HG03442 (cell line): ENCODE measurements at regions not wholly inside any gene's neighbourhood (a gene's known extent, or its start where the extent isn't known, plus 50 kb on each side); places are given as distances from the start of the nearest gene placed in this dataset.

ENCODE experiments used
- ATAC-seq: cut with Tn5 transposase; IDR thresholded peaks from one replicate; pipeline ENCODE4 v1.9.1; 2021; ENCODE audit warnings: mild to moderate bottlenecking, moderate library complexity; ENCODE audit not compliant: unreplicated experiment

DNA sequence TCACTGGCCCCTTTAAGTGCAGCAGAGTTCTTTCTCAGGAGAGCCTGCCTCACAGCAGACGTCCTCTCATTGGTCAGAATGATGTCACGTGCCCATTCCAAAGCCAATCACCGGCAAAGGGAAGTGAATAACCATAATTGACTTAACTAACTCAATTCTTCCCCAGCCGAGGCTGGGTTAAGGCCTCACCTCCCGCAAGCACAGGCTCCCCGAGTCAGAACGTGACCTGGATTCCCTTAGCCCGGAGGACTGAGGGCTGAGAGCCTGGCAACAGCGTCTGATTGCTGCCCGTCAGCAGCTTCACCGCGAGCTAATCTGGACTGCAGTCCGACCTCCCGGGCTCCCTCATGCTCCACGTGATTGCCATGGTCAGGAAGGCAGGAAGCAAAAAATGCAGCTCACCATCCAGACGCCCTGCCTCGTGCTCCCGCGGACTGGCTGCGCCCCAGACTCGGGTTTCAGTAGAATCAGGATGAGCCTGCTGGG, 92.1 kb upstream of the FZD10 start:
- no peak for ATAC-seq

DNA sequence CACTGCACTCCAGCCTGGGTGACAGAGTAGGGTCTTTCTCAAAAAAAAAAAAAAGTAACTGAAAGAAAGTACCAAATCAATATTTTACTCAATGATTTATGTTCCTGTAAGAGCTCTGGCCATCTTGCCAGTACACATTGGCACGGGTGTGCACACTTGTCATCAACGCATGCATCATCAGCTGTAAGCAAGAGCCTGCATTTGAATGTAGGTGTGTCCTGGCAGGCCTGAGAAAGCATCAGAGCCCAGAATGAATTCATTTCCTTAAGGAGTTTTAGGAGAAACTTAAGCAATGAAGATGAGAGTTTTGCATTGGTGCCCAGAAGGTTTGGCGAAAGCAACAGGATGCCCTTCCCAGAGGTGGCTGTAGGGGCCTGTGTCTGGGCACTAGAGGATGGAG, 88.5 kb upstream of the FZD10 start:
- no peak for ATAC-seq

DNA sequence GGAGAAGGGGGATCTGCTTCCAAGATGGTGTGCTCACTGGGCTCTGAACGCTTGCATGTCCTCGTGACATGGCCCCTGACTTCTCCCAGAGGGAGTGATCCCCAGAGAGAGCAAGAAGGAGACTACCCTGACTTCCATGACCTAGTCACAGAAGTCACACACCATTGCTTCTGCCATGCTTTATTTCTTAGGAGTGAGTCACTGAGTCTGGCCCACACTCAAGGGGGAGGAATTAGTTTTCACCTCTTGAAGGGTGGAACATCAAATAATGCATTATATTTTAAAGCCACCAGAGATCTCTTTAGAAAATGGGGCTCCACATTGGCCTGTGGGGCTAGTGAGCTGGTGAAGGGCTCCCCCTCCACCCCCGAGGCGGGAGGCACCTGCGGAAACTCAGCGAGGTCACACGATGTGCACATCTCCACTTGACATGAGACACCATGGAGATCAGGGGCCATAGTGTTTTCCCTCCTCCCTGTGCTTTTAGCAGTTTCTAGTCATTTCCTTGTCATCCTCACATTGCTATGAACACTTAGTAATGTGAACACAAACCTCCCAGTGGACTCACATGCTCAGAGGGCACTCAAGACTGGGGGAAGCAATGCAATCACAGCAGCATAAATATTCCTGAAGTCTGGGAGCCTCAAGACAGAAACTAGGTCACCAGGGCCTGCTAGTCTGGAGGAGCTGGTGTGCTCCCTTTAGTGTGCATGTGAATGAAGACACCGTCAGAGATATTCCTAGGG, 87.4 kb upstream of the FZD10 start:
- no peak for ATAC-seq

GRCh38 chr12:130075497-130076076, 86.7 kb upstream of the FZD10 start:
- no peak for ATAC-seq

GRCh38 chr12:130076126-130076525, 86.1 kb upstream of the FZD10 start:
- no peak for ATAC-seq

DNA sequence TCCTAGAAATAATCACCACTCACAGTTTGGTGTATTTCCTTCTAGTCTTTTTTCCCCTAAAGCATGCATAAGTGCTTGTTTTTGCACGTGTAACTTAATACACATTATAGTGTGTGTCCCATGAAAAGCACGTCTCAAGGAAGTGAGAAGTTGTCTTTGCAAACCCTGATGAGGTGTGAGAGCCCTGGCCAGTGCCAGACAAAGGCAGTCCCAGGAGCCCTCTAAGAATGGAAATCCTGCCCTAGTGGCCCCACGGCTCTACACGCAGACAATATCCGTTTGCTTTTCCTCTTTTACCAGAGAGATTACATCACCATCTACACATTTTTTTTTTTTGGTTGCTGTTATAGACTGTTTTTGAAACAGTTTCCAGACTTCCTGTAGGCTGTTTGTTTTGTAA, 85.5 kb upstream of the FZD10 start:
- no peak for ATAC-seq

- no peak for ATAC-seq
Observed at GRCh38 chr12:130078852-130079251, 83.4 kb upstream of the FZD10 start.

DNA sequence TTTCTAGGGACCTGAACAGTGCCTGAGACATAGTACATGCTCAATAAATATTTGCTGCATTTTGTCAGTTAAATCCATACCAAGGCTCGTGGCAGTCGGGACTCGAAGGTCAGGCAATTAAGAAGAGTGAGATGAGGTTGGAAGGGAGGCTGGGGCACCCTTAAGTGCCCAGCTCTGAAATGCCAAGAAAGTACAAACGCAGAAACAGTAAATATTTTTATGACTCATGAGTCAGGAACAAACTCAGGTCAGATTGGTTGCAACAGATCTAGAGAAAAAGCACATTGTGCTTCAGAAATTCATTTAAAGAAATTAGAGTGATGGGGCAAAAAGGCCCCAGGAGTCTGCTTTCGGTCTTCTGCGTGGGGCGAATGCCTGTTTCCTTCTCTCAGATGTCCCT, 83.0 kb upstream of the FZD10 start:
- ATAC-seq = no peak

DNA sequence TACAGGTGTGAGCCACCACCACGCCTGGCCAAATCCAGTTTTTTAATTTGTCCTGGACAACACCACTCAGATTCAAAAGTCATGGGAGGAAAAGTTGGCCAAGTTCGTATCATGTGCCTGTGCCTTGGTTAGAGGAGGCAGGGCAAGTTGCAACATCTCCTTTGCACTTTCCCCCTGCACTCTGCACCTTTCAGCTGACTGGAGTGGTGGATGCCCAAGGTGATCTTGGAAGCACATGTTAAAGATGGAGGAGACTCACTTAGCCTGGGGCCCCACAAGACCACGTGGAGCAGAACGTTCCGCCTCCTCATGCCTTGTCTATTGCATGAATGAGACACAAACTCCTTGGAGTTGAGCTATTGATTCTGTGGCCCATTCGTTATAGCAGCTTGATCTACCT, 82.1 kb upstream of the FZD10 start:
- no peak for ATAC-seq

DNA sequence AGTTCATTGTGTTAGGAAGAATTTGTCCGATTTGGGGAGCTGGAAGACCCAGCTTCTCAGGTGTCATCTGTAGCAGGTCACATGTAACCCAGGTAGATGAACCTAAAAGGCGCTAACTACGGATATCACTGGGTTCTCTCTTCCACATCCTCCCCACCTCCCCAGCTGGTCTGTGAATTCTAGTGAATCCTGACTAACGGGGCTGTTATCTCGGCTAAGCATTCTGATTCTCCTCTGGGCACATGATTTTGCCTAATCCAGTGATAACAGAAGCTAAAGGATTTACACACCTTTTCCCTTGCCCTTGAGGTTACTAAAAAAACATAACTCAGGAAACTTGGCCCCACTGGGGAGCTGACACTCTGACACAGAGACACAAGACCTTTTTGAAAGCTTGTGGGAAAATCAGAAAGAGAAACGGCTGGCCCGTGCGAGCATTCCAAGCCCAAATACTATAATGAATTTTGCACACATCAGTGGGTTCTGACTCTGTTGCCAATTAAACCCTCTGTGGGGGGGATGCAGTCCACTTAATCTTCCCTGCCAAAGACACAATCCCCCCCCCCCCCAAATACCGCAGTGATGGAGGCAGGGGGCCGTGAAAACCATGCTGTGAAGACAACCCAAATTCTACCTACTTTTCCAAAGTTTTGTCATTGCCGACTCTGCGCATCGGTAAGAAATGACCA, 81.0 kb upstream of the FZD10 start:
- no peak for ATAC-seq

DNA sequence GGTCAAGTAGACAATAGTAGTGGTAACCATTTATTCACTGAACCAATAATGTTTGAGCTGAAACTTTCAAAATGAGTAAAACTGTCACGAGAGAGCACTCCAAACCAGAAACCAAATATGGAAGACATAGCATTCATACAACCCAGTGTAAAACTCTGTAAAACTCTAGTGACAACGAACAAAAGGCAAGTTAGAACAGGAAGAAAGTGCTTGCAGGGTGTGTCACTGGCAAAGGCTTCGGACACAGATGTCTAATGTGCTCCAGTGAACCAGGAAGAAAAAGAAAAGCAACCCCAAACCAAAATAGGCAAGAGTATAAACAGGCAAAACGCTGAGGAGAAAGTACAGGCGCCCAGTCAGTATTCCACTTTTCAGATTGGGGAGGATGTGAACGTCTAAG, 79.3 kb upstream of the FZD10 start:
- no peak for ATAC-seq

- no peak for ATAC-seq
Observed at GRCh38 chr12:130083734-130084133, 78.5 kb upstream of the FZD10 start.

DNA sequence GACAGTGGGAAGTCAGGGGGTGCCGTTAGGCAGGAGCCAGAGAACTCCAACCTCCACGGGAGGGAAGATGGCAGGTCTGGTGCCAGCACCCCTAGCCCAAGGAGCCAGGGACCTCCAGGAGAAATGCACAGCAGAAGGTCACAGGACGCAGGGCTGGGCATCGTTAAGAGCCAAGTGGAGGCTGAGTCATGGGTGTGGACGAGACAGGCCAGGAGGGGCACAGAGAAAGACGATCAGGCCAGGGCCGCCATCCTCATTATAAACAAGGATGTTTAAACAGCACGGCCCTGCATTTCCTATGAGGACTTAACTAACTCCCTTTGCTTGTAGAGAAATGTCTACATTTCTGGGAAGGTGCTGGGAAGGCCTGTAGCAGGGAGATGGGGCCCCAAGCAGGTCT, 77.9 kb upstream of the FZD10 start:
- ATAC-seq = no peak

- ATAC-seq = no peak
Observed at GRCh38 chr12:130086248-130086647, 76.0 kb upstream of the FZD10 start.

GRCh38 chr12:130086797-130087196, 75.5 kb upstream of the FZD10 start:
- ATAC-seq = no peak

- ATAC-seq = no peak
Observed at GRCh38 chr12:130087222-130087621, 75.0 kb upstream of the FZD10 start.

DNA sequence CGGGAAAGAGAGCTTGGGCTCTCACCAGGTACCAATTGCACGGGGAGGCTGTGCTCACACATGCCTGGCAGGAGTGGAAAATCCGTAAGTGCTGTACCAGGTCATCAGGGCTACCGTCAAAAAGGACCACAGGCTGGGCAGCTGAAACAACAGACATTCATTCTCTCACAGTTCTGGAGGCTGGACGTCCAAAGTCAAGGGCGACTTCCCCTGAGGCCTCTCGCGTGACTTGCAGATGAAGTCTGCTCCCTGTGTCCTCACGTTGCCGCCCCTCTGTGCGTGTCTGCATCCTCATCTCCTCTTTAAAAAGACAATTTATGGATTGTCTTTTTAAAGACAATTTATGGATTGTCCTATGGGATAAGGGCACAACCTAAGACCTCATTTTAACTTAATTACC, 73.8 kb upstream of the FZD10 start:
- ATAC-seq = no peak

DNA sequence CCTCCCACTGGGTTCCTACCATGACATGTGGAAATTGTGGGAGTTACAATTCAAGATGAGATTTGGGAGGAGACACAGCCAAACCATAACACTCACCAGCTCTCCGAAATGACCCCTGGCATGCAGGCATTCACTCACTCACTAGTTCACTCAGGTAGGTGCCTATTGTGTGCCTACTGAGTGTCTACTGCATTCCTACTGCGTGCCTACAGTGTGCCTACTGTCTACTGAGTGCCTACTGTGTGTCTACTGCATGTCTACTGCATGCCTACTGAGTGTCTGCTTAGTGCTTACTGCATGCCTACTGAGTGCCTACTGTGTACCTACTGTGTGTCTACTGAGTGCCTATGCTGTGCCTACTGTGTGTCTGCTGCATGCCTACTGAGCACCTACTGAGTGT, 71.7 kb upstream of the FZD10 start:
- no peak for ATAC-seq

GRCh38 chr12:130093380-130093779, 68.9 kb upstream of the FZD10 start:
- ATAC-seq = no peak

- ATAC-seq = no peak
Observed at GRCh38 chr12:130097342-130097741, 64.9 kb upstream of the FZD10 start.

DNA sequence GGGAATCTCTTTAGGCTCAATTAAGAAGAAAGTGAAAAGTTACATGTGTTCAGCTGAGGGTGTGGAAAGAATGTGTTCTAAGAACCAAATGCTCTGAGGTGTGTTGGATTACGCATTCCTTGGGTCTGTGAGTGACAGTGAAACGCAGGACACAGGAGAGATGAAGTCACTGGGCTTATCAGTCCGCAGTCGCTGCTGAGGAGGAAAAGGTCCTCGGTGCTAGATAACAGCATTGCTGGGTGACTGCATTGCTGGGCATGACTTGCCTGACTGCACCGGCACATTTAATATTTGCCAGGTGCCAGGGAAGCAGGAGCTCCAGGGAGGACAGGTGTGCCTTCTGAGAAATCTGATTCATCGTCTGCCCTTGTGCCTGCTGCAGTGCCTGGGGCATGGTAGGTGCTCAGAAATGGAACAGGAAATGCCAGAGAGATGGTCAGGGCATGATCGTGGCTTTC, 64.4 kb upstream of the FZD10 start:
- ATAC-seq = no peak
